H1 (cell line): ENCODE measurements at regions not wholly inside any gene's neighbourhood (a gene's known extent, or its start where the extent isn't known, plus 50 kb on each side); places are given as distances from the start of the nearest gene placed in this dataset.

Experiments used
- HDAC6 ChIP-seq: IDR thresholded peaks from one replicate; pipeline ENCODE4 v1.7.1; 2012; ENCODE audit warnings: low read depth, mild to moderate bottlenecking, inconsistent platforms, low read length, moderate library complexity
- RBBP5 ChIP-seq: IDR thresholded peaks from 2 replicates; pipeline ENCODE4 v1.7.1; 2012; ENCODE audit warnings: low read depth, mild to moderate bottlenecking, inconsistent platforms, low read length, moderate library complexity, borderline replicate concordance
- RNF2 ChIP-seq: fragments of 200-900, 300-1000 bp; sonication (generic); IDR thresholded peaks from 2 replicates; pipeline ENCODE4 v1.7.1; 2016; ENCODE audit warnings: borderline replicate concordance, low read depth, mild to moderate bottlenecking, antibody characterized with exemption, low read length; ENCODE audit not compliant: poor library complexity, severe bottlenecking; ENCODE audit errors: missing control alignments
- SP4 ChIP-seq: IDR thresholded peaks from 2 replicates; pipeline ENCODE4 v1.6.1; 2012; ENCODE audit warnings: low read length, inconsistent platforms
- SUZ12 ChIP-seq: fragments of 200-600 bp; sonication (generic); IDR thresholded peaks from 2 replicates; pipeline ENCODE4 v1.6.1; 2012; ENCODE audit warnings: mild to moderate bottlenecking, inconsistent platforms, low read length, moderate library complexity, mixed read lengths
- TAF1 ChIP-seq: IDR thresholded peaks from 2 replicates; pipeline ENCODE4 v1.6.1; 2011; ENCODE audit warnings: mild to moderate bottlenecking, low read depth, low read length

GRCh38 chr16:86046667-86047270, 147.8 kb downstream of the IRF8 start (continued):
- no peak for TF ChIP-seq RNF2
- no peak for TF ChIP-seq RBBP5
- TF ChIP-seq SUZ12 = no peak
- TF ChIP-seq SP4 = no peak
- no peak for TF ChIP-seq TAF1
- no peak for TF ChIP-seq HDAC6
- TF ChIP-seq, all 59 proteins: peak for 0
